GM21515 (cell line): ENCODE measurements at regions not wholly inside any gene's neighbourhood (a gene's known extent, or its start where the extent isn't known, plus 50 kb on each side); places are given as distances from the start of the nearest gene placed in this dataset.
A peak's percentile ranks its signal among the peaks of the same experiment; 100 is the strongest.

Source experiments
- ATAC-seq: cut with Tn5 transposase; IDR thresholded peaks from one replicate; pipeline ENCODE4 v1.9.1; 2021; ENCODE audit not compliant: unreplicated experiment

DNA sequence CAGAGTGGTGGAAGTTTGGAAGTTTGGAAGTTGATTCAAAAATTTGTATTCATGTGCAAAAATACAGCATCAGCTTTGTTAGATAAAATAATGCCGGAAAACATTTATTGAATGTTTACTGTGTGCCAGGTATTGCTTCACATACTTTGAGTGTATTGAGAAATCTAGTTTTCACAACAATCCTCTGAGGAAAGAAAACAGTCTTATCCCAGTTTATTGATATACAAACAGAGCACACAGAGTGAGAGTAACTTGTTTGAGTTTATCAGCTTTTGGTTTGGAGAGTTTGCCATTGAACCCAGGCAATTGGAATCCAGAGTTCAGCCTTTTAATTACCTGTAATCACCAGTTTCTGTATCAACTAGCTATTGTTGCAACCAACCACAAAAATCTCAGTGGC is 127.2 kb upstream of the RPS6KA3 start:
- no peak for ATAC-seq

DNA sequence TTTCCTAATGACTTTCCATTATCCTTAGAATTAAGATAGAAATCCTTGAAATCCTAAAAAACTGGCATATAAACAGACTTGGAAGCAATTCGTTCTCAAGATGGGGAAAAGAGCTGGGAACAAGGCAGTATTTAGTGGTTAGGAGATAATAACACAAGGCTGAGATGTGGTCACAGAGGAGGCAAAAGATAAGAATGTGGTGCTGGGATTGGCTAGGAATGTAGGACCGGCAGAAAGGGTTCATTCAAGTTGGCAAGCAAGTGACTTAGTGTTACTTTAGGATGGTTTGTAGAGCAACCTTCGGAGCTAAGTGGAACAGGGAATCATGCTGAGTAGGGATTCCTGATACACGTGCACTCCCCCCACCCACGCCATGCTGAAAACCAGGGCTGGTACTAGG is 121.9 kb upstream of the RPS6KA3 start:
- ATAC-seq = no peak

DNA sequence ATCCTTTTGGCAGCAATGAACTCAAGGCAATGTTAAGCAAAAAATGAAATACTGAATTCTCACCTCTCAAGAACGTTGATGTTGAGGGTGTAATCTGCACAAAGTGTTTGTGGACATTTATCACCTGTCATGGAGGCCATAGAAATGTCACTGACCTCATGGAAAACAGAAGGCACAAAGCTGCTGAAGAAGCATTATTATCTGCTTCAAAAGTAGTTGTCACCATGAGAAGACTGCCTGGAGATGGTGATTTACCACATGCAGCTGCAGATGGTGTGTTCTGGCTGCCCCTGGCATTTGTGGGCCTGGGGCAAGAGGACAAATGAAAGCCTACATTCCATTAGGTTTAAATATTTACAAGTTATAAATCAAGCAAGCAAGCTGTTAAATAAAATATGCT is 116.8 kb upstream of the RPS6KA3 start:
- no peak for ATAC-seq

GRCh38 chrX:20382518-20383297 is 116.0 kb upstream of the RPS6KA3 start:
- peak; percentile 47 for ATAC-seq

GRCh38 chrX:20382082-20382481 is 115.4 kb upstream of the RPS6KA3 start:
- ATAC-seq = no peak

- peak; percentile 61 for ATAC-seq
These were observed 111.7 kb upstream of the RPS6KA3 start for GRCh38 chrX:20378233-20378920.

DNA sequence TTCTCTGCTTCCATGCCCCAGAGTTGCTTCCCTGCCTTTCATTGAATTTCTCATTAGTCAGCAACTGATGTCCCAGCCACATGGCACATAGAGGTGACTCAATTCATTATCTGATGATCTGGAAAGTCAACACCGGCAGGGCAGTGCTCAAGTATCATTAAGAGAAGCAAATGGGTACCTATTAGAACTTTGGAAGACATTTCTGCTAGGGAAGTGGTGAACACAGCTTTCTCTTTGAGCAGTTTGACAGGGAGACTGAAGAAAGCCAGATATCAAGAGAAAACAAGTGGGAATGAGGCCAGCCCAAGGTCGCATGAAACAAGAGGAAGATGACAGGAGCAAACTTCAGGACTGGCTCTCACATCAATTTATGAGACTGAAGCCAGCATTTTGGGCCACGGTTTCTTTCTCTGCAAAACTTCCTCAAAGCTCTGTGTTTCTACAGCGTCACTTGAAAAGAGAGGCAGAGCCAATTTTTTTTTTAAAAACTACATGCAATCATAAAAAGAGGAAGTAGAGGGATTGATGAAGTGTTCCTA is 108.3 kb upstream of the RPS6KA3 start:
- ATAC-seq = no peak

DNA sequence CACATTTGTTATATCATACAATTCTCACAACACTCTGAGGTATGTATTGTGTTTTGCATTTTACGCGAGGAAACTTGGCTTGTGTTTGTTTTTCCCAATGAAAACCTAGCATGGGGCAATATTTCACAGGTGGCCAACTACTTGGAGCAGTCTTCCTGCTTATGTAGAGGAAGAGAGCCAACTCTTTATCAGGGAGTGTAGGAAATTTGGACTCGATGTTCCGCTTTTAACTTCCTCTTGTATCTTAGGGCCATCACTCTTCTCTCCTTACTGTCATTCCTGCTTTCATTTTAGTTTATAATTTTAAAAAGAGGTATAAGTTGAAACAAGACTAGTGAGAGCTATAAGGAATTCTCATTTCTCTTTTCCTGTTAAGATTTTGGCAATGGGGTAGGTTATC is 107.7 kb upstream of the RPS6KA3 start:
- ATAC-seq = no peak

DNA sequence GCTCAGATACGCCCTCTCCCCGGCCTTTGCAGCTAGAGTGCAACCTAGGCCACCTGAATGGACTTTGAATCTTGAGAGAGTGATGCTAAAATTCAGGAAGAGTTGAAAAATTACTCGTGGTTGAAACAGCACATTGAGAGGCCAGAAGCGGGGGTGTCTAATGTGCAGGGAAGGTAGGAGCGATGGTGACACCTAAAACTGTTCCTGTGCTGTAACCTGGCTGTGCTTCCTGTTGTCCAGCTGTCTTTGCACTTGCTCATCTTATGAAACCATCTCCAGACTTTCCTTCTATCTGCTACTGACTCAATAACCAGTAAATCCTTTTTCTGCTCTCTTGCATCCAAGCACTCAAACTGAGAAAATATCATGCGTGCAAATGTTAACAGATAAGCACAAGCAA is 106.4 kb upstream of the RPS6KA3 start:
- ATAC-seq = no peak

GRCh38 chrX:20372533-20372932 is 105.8 kb upstream of the RPS6KA3 start:
- no peak for ATAC-seq

GRCh38 chrX:20369468-20369867 is 102.8 kb upstream of the RPS6KA3 start:
- no peak for ATAC-seq

DNA sequence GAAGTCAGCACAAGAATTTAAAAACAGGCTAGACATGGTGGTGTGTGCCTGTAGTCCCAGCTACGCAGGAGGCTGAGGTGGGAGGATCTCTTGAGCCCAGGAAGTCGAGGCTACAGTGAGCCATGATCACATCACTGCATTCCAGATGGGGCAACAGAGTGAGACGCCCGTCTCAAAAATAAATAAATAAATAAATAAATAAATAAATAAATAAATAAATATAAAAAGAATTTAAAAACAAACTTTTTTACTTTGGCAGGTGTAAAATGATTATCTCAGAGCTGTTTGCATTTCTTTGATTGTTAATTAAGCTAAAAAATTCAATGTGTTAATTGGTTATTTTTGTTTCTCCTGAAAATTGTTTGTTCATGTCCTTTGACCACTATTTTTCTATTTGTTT is 97.5 kb upstream of the RPS6KA3 start:
- ATAC-seq = no peak

DNA sequence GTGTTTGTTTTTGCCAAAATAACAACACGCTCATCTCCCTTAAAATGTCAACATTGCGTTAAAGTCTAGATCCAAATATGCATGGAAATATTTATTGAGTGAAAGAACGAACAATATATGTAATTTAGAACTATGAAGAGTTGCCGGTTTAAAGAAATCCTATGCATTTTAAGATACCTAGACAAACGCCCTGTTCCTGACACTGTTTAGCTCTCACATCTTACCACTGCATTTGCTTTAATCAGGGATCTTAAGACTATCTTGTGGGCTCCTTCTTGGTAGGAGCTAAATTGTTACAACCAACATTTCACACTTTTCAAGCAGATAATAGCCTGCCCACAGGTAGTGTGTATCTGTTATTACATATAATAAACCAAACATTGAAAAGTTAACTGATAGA is 96.6 kb upstream of the RPS6KA3 start:
- ATAC-seq = no peak

DNA sequence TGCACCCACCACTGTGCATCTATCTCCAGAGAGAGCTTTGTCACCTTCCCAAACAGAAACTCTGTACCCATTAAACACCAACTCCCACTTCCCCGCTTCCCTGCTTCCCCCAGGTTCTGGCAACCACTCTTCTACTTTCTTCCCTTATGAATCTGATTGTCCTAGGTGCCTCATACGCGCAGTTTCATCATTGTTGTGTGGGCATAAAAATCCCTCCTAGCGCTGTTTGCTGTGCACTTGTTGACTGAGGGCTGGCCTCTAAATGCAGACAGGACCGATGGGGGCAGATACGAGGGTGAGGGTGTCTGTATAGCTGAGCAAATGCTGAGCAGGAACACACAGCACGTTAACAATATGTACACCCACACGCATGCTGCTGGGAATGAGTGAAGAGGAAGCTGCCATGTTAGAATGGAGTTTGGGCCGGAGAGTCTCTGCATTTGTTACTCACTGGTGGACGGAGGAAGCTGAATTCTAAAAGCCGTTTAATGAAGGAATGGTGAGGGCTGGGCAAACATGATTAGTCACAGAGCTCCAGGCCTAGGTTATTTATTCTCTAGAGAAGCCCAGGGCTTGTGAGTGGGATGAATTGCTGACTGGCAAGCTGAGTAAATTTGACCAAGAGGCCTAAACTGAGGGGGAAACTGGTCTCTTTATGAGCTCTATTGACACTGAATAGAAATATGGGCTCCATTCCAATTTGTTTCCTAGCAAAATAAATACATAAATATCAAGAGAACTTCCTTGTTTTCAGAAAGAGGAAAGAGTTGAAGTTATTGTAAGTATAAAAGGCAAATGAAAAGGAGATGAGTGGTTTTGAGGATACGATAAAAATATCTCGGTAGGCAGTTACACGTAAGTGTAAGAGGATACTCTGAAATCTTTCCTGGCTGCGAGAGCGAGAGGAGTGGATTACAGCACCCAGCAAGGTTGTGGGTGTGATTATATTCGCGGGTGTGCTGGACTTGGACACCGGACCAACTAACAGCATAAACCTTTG is 95.9 kb upstream of the RPS6KA3 start:
- no peak for ATAC-seq

- no peak for ATAC-seq
These were observed 95.2 kb upstream of the RPS6KA3 start for GRCh38 chrX:20361890-20362262.

DNA sequence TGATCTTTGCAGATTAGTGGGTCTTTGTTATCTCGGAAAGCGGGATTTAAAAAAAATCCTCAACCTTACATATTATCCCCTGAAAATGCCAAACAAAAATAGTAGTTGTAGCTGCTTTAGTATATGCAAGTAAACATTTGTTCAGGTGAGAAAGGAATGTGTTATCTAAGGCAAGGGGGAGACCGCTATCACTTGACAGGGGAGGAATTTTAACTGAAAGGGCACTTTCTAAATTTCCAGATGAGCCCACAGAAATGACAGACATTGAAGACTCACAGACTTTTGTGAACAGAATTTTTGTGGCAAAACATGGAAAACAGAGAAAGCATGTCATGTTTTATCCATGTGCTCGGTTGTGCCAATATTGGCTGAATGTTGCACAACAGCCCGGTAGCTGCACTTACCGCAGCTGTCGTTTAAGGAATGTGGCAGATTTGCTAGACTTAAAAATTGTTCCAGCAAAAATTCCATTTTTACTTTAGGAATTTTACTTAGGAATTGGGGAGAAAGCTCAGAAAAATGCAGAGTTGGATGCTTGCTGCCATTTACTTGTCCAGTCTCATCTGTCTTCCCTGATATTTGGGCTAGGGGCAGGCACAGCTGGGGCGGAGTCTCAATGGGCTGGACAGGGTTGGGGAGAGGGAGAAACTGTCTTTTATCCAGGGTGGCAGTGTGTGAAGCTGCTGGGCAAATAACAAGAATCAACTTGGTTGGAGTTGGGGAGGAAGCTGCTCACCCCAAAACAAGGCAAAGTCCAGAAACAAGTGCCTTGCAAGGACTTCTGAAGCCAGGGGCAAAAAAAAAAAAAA is 94.6 kb upstream of the RPS6KA3 start:
- ATAC-seq = no peak

DNA sequence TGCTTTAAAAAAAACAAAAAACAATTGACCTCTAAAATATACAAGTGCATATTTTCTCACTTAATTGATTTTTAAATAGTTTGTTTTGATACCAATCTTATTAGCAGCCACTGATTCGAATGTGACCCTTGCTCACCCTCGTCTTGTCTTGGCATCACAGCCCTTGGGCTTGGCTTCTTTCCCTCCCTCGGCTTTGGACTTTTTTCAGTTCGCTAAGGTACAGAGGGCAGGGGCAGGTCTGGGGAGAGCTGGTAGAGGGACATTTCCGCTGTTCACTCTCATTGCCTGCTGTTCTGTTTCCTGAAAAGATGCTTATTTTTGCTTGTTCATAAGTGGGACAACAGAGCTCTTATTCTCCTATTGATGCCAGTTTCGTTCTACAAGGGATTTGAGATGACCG is 88.5 kb upstream of the RPS6KA3 start:
- ATAC-seq = no peak

DNA sequence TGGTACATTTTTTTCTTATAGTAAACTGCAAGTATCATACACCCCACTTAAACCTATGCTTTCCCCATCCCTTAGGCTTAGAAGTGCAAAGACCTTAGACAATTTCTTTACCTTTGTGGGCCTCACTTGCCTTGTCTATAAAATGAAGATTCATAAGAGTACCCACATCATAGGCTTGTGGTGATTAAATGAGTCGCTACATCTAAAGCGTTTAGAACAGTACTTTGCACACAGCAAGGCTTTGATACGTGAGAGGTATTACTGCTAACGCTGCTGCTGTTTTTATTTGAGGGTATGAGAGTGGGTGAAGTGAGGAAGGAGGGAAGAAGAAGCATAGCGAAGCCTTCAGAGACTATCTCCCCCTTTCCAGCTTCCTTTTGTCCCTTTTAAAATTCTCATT is 87.8 kb upstream of the RPS6KA3 start:
- no peak for ATAC-seq

DNA sequence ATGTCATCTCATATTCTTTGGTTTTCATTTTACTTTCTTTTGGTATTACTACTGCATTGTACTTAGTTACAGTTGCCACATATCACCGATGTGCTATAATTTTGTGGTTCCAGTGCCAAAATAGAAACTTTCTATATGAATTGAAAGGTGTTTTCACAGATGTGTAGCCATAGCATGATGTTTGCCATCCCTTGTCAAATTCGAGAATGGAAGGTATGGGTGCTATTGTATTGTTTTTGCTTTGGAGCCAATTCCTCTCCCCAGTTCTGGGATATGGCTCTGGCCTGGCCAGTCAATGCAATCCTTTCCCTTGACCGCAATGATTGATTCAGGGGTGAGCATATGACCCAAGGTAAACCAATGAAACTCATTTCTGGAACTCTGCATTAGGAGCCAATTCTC is 86.2 kb upstream of the RPS6KA3 start:
- ATAC-seq = peak; percentile 59

GRCh38 chrX:20352504-20352903 is 85.8 kb upstream of the RPS6KA3 start:
- no peak for ATAC-seq
